ENCODE measurements at regions not wholly inside any gene's neighbourhood (a gene's known extent, or its start where the extent isn't known, plus 50 kb on each side); places are given as distances from the start of the nearest gene placed in this dataset.

DNA sequence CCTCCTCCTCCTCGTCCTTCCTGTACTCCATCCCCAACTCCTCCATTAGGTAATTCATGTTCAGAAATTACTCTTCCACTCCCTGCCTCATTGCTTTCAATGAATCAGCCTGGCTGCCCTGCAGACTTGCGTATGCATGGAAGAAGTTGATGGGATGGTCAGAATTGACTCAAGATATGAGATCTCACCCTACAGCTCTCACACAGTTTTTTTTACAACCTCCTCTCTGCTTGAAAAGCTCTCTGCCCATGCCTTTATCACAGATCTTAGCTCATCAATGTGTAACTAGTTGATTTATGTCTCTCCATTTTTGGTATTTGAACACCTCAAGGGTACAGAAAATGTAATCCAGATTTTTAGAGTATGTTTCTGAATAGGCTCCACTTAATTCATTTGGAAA, 506.9 kb downstream of the TBC1D4 start:
- TF ChIP-seq, protein P1, sequence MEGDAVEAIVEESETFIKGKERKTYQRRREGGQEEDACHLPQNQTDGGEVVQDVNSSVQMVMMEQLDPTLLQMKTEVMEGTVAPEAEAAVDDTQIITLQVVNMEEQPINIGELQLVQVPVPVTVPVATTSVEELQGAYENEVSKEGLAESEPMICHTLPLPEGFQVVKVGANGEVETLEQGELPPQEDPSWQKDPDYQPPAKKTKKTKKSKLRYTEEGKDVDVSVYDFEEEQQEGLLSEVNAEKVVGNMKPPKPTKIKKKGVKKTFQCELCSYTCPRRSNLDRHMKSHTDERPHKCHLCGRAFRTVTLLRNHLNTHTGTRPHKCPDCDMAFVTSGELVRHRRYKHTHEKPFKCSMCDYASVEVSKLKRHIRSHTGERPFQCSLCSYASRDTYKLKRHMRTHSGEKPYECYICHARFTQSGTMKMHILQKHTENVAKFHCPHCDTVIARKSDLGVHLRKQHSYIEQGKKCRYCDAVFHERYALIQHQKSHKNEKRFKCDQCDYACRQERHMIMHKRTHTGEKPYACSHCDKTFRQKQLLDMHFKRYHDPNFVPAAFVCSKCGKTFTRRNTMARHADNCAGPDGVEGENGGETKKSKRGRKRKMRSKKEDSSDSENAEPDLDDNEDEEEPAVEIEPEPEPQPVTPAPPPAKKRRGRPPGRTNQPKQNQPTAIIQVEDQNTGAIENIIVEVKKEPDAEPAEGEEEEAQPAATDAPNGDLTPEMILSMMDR (IDR thresholded peaks at IDR 0.05), result no peak
- TF ChIP-seq EP300 (IDR thresholded peaks at IDR 0.05), result no peak
- TF ChIP-seq POLR2A (IDR thresholded peaks at IDR 0.05), result no peak

All from gastroesophageal sphincter (tissue), 3 donors.